ENCODE measurements at regions not wholly inside any gene's neighbourhood (a gene's known extent, or its start where the extent isn't known, plus 50 kb on each side); places are given as distances from the start of the nearest gene placed in this dataset.

DNA sequence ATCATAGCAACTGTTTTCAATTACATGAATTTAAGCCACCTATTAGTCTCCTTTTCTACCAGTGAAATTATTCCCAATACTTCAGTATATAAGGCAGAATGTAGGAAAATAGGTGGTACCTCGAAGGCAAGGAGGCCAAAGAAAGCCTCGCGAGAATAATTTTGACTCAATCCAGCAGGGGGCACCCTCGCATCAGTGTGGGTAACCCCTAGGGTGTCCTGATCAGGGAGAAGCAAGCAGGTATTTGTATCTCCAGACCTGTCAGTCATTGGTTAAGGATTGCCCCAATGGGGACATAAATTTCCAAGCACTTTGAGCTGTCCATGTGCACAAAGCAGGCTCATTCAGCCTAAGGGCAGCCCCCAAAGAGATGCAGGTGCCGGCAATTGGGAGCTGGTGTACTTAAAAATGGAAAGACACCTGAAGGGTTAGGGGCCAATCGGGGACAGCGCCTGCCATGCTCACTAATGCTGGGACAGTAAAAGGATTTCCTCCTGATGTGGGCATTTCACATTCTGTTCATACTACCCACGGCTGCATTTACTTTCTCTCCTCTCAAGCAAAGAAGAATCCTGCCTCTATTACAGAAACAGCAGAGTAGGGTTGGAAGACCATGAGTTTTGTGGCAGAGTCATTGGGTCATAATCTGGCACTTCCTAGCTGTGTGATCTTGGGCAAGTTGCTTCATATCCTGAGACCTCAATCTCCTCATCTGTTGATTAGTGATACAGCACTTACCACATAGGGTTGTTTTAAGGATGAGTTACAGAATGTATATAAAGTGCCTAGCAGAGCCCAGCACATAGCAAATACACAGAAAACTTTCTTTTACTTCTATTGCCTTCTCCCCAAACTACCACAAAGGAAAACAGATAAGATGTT, 136.1 kb downstream of the ICOS start:
- TF ChIP-seq, protein P1, sequence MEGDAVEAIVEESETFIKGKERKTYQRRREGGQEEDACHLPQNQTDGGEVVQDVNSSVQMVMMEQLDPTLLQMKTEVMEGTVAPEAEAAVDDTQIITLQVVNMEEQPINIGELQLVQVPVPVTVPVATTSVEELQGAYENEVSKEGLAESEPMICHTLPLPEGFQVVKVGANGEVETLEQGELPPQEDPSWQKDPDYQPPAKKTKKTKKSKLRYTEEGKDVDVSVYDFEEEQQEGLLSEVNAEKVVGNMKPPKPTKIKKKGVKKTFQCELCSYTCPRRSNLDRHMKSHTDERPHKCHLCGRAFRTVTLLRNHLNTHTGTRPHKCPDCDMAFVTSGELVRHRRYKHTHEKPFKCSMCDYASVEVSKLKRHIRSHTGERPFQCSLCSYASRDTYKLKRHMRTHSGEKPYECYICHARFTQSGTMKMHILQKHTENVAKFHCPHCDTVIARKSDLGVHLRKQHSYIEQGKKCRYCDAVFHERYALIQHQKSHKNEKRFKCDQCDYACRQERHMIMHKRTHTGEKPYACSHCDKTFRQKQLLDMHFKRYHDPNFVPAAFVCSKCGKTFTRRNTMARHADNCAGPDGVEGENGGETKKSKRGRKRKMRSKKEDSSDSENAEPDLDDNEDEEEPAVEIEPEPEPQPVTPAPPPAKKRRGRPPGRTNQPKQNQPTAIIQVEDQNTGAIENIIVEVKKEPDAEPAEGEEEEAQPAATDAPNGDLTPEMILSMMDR (IDR thresholded peaks at IDR 0.05) = peak in 3 of 4 experiments; percentile 18 to 43 (median 34)
- TF ChIP-seq POLR2AphosphoS5 (IDR thresholded peaks at IDR 0.05) (no peak), POLR2A (IDR thresholded peaks at IDR 0.05) (no peak), EP300 (IDR thresholded peaks at IDR 0.05) (no peak)
